Colon (tissue), 2 donors: ENCODE measurements at regions not wholly inside any gene's neighbourhood (a gene's known extent, or its start where the extent isn't known, plus 50 kb on each side); places are given as distances from the start of the nearest gene placed in this dataset.
"Not testable (repeated sequence)": the region's sequence is repeated elsewhere in the genome, so short reads cannot be mapped to it uniquely, and the experiment has no call there.

ENCODE experiments used
- FAIRE-seq: peaks from 2 replicates; lab custom pipeline; 2012; peaks lifted over from hg19 to GRCh38; lab: Jason Lieb, UNC
- donor health status: control.
- donor health status: control.

DNA sequence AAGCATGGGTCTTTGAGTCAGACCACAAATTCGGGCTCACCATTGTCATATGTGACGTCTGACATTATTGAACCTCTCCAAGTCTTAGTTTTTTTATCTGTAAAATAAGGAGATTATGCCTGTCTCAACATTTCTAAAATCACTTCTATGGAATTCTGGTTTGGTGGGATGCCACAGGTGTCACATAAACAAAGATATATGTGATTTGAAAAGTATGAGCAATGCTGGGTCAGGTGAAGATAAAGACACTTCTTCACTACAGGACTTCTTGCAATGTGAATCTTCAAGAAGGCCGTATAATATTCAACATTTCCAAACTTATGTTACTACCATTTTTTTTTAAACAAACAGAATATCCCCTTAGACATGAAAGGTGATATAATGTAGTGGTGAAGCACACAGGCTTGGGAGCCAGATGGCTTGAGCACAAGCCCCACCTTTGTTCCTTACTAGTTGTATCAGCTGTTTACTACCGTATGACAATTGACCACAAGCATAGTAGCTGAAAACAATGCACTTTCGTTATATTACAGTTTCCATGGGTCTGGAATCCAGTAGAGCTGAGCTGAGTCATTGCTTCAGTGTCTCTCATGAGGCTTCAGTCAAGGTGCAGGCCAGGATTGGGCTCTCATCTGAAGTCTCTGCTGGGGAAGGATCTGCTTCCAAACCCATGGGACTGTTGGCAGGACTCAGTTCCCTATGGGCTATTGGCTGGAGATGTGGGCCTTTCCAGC, 87.7 kb downstream of the UTP18 start:
- no peak for FAIRE-seq

DNA sequence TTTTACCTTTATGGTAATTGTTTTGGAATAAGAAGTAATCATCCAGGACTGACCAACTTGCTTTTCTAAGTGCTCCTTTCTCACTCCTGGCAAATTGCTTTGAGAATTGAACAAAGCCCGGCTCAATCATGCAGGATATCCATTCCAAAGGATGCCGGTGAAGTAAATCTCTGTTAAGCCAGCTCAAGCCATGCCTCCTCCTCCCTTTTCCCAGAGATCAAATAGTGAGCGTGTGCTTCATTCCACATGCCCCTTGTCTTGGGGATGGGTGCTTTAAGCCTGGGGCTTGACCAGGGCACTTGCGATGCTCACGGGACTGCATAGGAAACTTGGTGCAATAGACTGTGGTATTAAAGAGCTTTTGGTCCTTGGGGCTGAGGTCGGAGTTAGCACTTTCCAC, 90.7 kb downstream of the UTP18 start:
- no peak for FAIRE-seq

- FAIRE-seq = no peak
Measured at GRCh38 chr17:51351890-51352289, 91.5 kb downstream of the UTP18 start.

DNA sequence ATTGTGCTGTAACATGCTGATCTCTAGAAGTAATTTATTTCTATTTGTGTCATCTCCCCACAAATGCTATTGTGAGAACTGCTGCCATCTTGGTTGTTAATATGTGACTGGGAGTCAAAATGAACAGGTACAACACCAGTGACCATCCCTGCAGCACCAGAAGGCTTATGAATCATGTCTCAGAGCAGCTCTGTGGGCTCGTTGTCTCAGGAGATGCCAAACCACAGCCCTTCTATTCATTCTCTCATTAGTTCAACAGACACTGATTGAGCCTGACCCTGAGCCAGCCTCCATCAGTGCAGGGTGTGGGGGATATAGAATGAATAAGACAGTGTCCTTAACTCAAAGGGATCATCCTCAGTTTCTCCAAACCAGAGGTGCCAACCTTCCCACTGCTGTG, 92.5 kb downstream of the UTP18 start:
- no peak for FAIRE-seq

DNA sequence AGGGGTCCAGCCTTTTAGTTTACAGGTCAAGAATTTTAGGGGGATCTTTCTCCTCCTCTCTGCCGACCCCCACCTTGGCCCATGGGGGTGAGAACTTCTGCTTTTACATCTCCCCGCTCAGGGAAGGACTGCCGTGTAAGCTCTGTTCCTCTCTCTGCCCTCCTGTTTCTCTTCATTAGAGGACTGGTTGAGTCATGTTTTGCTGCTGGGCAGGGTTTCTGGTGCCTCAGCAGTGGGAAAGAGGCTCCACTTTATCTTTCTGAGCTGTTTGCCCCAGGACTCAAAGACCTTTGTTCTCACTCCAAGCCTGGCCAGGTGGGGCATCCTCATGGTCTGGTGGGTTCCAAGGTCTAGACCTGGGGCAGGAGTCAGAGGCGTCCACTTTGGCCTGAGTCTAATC, 93.0 kb downstream of the UTP18 start:
- FAIRE-seq = no peak

DNA sequence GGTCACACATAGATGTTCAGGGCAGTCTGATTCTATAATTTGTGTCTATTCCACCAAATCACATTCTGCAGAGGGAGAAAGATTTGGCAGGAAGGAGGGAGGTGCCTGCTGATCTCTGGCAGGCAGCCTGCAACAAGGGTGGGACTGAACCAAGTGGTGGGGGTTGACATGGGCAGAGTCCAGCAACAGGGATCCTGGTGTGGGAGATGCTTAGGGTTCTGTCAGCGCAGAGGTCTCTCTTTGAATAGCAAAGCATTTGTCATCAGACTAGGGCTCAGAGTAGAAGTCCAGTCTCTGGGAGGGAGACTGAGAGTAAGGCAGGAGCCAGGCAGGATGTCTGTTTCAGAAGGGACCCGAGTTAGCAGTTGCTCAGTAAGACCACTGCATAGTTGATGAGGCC, 94.6 kb downstream of the UTP18 start:
- FAIRE-seq = no peak

- FAIRE-seq = no peak
Measured at GRCh38 chr17:51355441-51356410, 95.4 kb downstream of the UTP18 start.

GRCh38 chr17:51359055-51359454, 98.7 kb downstream of the UTP18 start:
- no peak for FAIRE-seq

DNA sequence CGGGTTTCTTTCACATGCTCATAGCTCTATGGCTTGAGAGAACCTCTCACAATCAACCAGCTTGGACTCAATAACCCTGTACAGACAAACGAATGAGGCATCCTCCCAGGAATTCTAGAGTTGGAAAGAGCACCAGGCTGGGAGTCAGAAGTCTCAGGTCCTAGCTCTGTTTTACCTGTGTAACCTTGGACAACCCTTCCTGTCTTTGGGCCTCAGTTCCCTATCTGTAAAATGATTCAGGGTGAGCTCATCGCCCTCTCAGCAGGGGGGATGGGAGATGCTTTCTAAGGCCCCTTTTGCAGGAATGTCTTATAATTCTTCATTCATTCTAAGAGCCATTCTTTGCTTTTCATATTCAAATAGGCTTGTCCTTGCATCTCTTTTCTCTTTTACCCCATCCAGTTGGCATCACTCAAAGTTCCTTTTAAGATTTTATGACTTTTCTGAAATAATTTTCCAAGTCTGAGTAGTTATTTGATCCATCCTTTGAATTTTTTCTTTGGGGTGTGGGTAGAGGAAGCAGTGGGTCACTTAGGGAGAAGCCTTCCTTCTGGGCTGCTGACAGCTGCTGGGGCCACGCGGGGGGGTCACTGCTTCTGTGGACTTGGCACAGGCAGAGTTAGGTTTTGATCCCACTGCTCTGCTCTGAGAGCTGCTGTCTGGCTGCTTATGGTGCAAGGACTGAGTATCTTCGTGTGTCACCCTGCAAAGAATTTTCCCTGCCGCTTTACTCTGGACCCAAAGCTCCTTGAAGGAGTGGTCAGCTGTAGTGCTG, 102.7 kb downstream of the UTP18 start:
- no peak for FAIRE-seq

DNA sequence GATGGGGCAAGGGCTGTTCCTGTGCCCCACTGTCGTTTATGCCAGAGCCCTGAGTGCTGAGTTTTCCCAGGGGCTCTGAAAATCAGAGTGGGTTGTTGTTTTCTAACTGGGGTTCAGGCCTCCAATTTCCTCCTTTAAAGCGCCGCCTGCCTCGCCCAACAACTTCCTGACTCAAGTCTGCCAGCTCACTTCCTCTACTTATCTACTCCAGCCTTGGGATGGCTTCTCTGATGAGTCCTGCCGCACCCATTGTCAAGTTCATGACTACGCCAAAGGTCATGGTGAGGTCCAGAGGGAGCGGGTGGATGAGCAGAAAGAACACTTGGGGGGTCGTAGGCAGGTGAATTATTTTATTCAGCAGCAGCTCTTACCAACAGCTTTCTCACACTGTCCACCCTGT, 104.7 kb downstream of the UTP18 start:
- FAIRE-seq = no peak

GRCh38 chr17:51366866-51367265, 106.5 kb downstream of the UTP18 start:
- no peak for FAIRE-seq

DNA sequence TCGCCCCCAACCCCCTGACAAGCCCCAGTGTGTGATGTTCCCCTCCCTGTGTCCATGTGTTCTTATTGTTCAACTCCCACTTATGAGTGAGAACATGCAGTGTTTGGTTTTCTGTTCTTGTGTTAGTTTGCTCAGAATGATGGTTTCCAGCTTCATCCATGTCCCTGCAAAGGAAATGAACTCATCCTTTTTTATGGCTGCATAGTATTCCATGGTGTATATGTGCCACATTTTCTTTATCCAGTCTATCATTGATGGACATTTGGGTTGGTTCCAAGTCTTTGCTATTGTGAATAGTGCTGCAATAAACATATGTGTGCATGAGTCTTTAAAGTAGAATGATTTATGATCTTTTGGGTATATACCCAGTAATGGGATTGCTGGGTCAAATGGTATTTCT, 107.5 kb downstream of the UTP18 start:
- not testable (repeated sequence) for FAIRE-seq

- FAIRE-seq = no peak
Measured at GRCh38 chr17:51371732-51372151, 111.4 kb downstream of the UTP18 start.

- no peak for FAIRE-seq
Measured at GRCh38 chr17:51372345-51373004, 112.1 kb downstream of the UTP18 start.

DNA sequence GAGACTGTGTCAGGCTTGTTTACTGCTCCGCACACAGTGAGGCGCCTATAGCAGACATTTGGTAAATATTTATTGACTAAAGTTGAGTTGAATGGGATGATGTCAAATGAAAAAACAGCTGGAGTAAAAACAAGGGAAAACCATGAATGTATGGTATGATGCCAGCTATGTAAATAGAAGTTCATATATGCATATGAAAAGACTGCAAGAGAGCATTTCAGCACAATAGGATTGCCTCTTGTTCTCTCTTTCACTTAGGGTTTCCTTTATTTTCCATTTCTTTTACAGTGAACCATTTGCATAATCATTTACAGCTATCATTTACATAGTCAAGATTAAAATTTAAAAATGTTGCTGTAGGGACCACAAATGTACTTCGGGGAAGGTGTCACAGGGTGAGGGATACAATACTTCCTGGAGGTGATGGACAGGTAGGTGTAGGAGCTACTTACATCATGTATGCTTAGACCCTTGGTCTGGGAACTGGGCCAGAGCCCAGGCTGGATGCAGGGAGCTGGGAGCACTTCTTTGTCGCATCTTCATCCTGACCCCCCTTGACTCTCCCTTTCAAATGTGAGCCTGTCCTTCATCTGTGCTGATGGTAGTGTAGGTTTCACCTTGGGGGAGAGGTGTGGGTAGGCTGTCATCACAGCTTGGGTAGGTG, 113.3 kb downstream of the UTP18 start:
- no peak for FAIRE-seq

DNA sequence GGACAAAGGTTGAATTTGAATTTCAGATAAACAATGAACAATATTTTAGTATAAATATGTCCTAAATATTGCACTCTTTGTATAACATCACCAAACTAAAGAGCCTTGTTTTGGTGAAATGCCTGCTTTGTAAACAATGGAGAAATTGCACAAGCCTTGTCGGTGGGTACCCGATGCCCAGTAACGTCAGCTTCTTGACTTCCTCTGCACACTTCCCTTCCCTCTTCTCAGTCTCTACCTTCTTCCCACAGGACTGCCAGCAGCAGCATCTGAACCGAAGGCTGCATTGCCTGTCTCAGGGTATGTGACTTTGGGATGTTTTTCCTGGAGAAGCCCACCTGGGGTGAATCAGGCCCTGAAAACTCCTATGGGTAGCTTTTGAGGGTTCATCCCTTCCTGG, 113.9 kb downstream of the UTP18 start:
- no peak for FAIRE-seq

- FAIRE-seq = no peak
Measured at GRCh38 chr17:51375771-51376170, 115.4 kb downstream of the UTP18 start.

GRCh38 chr17:51376739-51377138, 116.4 kb downstream of the UTP18 start:
- FAIRE-seq = no peak

- FAIRE-seq = no peak
Measured at GRCh38 chr17:51381262-51381661, 120.9 kb downstream of the UTP18 start.

DNA sequence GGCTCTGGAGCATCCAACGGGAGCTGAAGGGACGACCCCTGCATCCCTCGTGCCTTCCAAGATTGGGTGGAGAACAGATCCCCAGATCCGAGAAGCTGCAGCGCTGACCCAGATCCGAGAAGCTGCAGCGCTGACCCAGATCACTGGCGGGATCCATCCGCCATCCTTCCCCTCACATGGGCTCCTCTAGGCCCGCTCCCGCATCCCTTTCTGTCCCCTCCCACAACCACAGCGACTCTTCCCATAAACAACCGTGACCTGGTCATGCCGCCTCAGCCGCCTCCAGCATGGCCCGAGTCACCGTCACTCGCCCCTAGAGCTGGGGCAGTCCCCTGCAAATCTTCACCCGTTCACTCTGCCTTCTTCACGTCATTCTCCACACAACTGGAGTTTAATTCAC, 124.9 kb downstream of the UTP18 start:
- FAIRE-seq = no peak

DNA sequence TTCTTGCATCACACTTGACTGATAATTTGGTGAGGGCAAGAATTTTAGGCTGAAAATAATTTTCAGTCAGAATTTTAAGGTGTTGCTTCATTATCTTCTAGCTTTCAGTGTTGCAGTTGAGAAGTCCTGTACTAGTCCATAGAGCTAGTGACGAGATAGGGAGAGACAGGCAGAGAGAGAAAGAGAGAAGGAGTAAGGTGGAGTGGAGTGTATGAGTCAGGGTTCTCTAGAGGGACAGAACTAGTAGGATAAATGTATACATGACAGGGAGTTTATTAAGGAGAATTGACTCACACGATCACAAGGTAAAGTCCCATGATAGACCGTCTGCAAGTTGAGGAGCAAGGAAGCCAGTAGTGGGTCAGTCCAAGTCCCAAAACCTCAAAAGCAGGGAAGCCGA, 127.2 kb downstream of the UTP18 start:
- FAIRE-seq = no peak
